ENCODE measurements at regions not wholly inside any gene's neighbourhood (a gene's known extent, or its start where the extent isn't known, plus 50 kb on each side); places are given as distances from the start of the nearest gene placed in this dataset.
"Not testable (repeated sequence)": the region's sequence is repeated elsewhere in the genome, so short reads cannot be mapped to it uniquely, and the experiment has no call there.

- DNase-seq = no peak
These were observed 196.3 kb downstream of the DCDC2C start for GRCh38 chr2:3899536-3900155.

GRCh38 chr2:3902131-3902530 is 198.8 kb downstream of the DCDC2C start:
- DNase-seq = no peak

GRCh38 chr2:3904061-3904460 is 200.7 kb downstream of the DCDC2C start:
- DNase-seq = no peak

GRCh38 chr2:3908498-3908897 is 205.1 kb downstream of the DCDC2C start:
- not testable (repeated sequence) for DNase-seq

GRCh38 chr2:3911882-3912455 is 208.6 kb downstream of the DCDC2C start:
- DNase-seq = no peak

GRCh38 chr2:3913166-3913565 is 209.8 kb downstream of the DCDC2C start:
- no peak for DNase-seq

GRCh38 chr2:3914241-3914640 is 210.9 kb downstream of the DCDC2C start:
- DNase-seq = no peak

- no peak for DNase-seq
These were observed 223.7 kb downstream of the DCDC2C start for GRCh38 chr2:3927031-3927430.

- no peak for DNase-seq
These were observed 226.0 kb downstream of the DCDC2C start for GRCh38 chr2:3929374-3929773.

- DNase-seq = no peak
These were observed 226.9 kb downstream of the DCDC2C start for GRCh38 chr2:3930246-3930645.

- no peak for DNase-seq
These were observed 237.3 kb downstream of the DCDC2C start for GRCh38 chr2:3940661-3941060.

- DNase-seq = no peak
These were observed 239.5 kb downstream of the DCDC2C start for GRCh38 chr2:3942841-3943240.

GRCh38 chr2:3944071-3944470 is 240.7 kb downstream of the DCDC2C start:
- DNase-seq = no peak

GRCh38 chr2:3944841-3945240 is 241.5 kb downstream of the DCDC2C start:
- DNase-seq = no peak

- no peak for DNase-seq
These were observed 244.8 kb downstream of the DCDC2C start for GRCh38 chr2:3948191-3948590.

GRCh38 chr2:3951131-3951954 is 248.0 kb downstream of the DCDC2C start:
- DNase-seq = no peak

- DNase-seq = no peak
These were observed 249.6 kb downstream of the DCDC2C start for GRCh38 chr2:3952866-3953516.

- no peak for DNase-seq
These were observed 250.9 kb downstream of the DCDC2C start for GRCh38 chr2:3954261-3954660.

GRCh38 chr2:3956406-3956805 is 253.0 kb downstream of the DCDC2C start:
- DNase-seq = no peak

- no peak for DNase-seq
These were observed 253.5 kb downstream of the DCDC2C start for GRCh38 chr2:3956892-3957291.

- DNase-seq = no peak
These were observed 255.1 kb downstream of the DCDC2C start for GRCh38 chr2:3958465-3958864.

GRCh38 chr2:3958969-3959368 is 255.6 kb downstream of the DCDC2C start:
- DNase-seq = no peak

GRCh38 chr2:3959372-3959771 is 256.0 kb downstream of the DCDC2C start:
- no peak for DNase-seq

GRCh38 chr2:3960106-3960505 is 256.7 kb downstream of the DCDC2C start:
- DNase-seq = no peak
